ENCODE measurements at regions not wholly inside any gene's neighbourhood (a gene's known extent, or its start where the extent isn't known, plus 50 kb on each side); places are given as distances from the start of the nearest gene placed in this dataset.

- H3K27ac ChIP-seq (ENCODE audit: low read depth, low read length), result no peak overlapping the region
- no peak overlapping the region for H3K4me3 ChIP-seq (ENCODE audit: low read length)
- H3K4me2 ChIP-seq (ENCODE audit: low read length), result no peak overlapping the region
- no peaks in the 10 kb centered on the region for H3K27me3 ChIP-seq (ENCODE audit: control insufficient read depth, low read length)
- no peaks in the 10 kb centered on the region for H3K4me1 ChIP-seq (ENCODE audit: control insufficient read depth, low read length)
- no peaks in the 10 kb centered on the region for H4K20me1 ChIP-seq (ENCODE audit: control insufficient read depth, insufficient read depth, low read depth, low read length)
- H3K9me2 ChIP-seq (replicated peaks; ENCODE audit: control insufficient read depth, low read length), result no peaks in the 10 kb centered on the region
- H3K79me2 ChIP-seq (ENCODE audit: control insufficient read depth, low read length), result no peaks in the 10 kb centered on the region
- no peaks in the 10 kb centered on the region for H3F3A ChIP-seq (ENCODE audit: control insufficient read depth, insufficient read depth)
- H3K9me3 ChIP-seq (ENCODE audit: control insufficient read depth, insufficient read depth, low read length), result no peaks in the 10 kb centered on the region
- no peaks in the 10 kb centered on the region for H3K36me3 ChIP-seq (ENCODE audit: control insufficient read depth, low read length)
- TF ChIP-seq CTCF (IDR thresholded peaks at IDR 0.05; ENCODE audit: low read depth, low read length, poor library complexity, severe bottlenecking), result no peak
- no peak for TF ChIP-seq EZH2phosphoT487 (IDR thresholded peaks at IDR 0.05; ENCODE audit: borderline replicate concordance, low read length)
Measured at GRCh38 chr16:65655802-65656201, 533.9 kb upstream of the CDH11 start.

- H3K4me1 ChIP-seq (ENCODE audit: control insufficient read depth, low read length), result no peaks in the 10 kb centered on the region
- no peaks in the 10 kb centered on the region for H3K36me3 ChIP-seq (ENCODE audit: control insufficient read depth, low read length)
- H3K9me2 ChIP-seq (replicated peaks; ENCODE audit: control insufficient read depth, low read length), result no peaks in the 10 kb centered on the region
- H3K4me2 ChIP-seq (ENCODE audit: low read length), result no peak overlapping the region
- H4K20me1 ChIP-seq (ENCODE audit: control insufficient read depth, insufficient read depth, low read depth, low read length), result no peaks in the 10 kb centered on the region
- H3K4me3 ChIP-seq (ENCODE audit: low read length), result no peak overlapping the region
- H3K9me3 ChIP-seq (ENCODE audit: control insufficient read depth, insufficient read depth, low read length), result no peaks in the 10 kb centered on the region
- TF ChIP-seq EZH2phosphoT487 (IDR thresholded peaks at IDR 0.05; ENCODE audit: borderline replicate concordance, low read length) (no peak), CTCF (IDR thresholded peaks at IDR 0.05; ENCODE audit: low read depth, low read length, poor library complexity, severe bottlenecking) (no peak)
- H3K27me3 ChIP-seq (ENCODE audit: control insufficient read depth, low read length), result no peaks in the 10 kb centered on the region
- H3F3A ChIP-seq (ENCODE audit: control insufficient read depth, insufficient read depth), result no peaks in the 10 kb centered on the region
- no peaks in the 10 kb centered on the region for H3K79me2 ChIP-seq (ENCODE audit: control insufficient read depth, low read length)
- no peak overlapping the region for H3K27ac ChIP-seq (ENCODE audit: low read depth, low read length)
Measured at GRCh38 chr16:65648101-65648500, 526.2 kb upstream of the CDH11 start.

GRCh38 chr16:65644821-65645220 is 523.0 kb upstream of the CDH11 start:
- Histone ChIP-seq H3F3A (ENCODE audit: control insufficient read depth, insufficient read depth) (no peaks in the 10 kb centered on the region), H3K79me2 (ENCODE audit: control insufficient read depth, low read length) (no peaks in the 10 kb centered on the region), H3K4me1 (ENCODE audit: control insufficient read depth, low read length) (no peaks in the 10 kb centered on the region), H3K27ac (ENCODE audit: low read depth, low read length) (no peak overlapping the region), H3K9me3 (ENCODE audit: control insufficient read depth, insufficient read depth, low read length) (no peaks in the 10 kb centered on the region), H4K20me1 (ENCODE audit: control insufficient read depth, insufficient read depth, low read depth, low read length) (no peaks in the 10 kb centered on the region), H3K9me2 (replicated peaks; ENCODE audit: control insufficient read depth, low read length) (no peaks in the 10 kb centered on the region), H3K27me3 (ENCODE audit: control insufficient read depth, low read length) (no peaks in the 10 kb centered on the region), H3K4me3 (ENCODE audit: low read length) (no peak overlapping the region), H3K4me2 (ENCODE audit: low read length) (no peak overlapping the region), H3K36me3 (ENCODE audit: control insufficient read depth, low read length) (no peaks in the 10 kb centered on the region)
- no peak for TF ChIP-seq EZH2phosphoT487 (IDR thresholded peaks at IDR 0.05; ENCODE audit: borderline replicate concordance, low read length)
- TF ChIP-seq CTCF (IDR thresholded peaks at IDR 0.05; ENCODE audit: low read depth, low read length, poor library complexity, severe bottlenecking), result no peak

Measured in DOHH2 (cell line).